A549 (cell line): ENCODE measurements at regions not wholly inside any gene's neighbourhood (a gene's known extent, or its start where the extent isn't known, plus 50 kb on each side); places are given as distances from the start of the nearest gene placed in this dataset.

ENCODE experiments used
- EP300 ChIP-seq, 2 experiments: fragments of >200 bp; sonication (Bioruptor Twin); formaldehyde crosslinking; IDR thresholded peaks; 2 replicates in 1 of 2; 3 replicates in 1 of 2; pipeline ENCODE4 v1.6.1; 2016 to 2017
- NFE2L2 ChIP-seq: fragments of 150-350 bp; conservative IDR thresholded peaks from 2 replicates; pipeline ENCODE4 v1.6.1; 2014; ENCODE audit warnings: low read length
- POLR2A ChIP-seq: IDR thresholded peaks from 2 replicates; pipeline ENCODE4 v1.6.1; 2012; ENCODE audit warnings: mild to moderate bottlenecking, low read length
- RFX5 ChIP-seq: fragments of 450-650 bp; IDR thresholded peaks from 2 replicates; pipeline ENCODE4 v1.7.1; 2014; ENCODE audit warnings: antibody characterized with exemption, mild to moderate bottlenecking, moderate library complexity
- RNF2 ChIP-seq: fragments of 200-600 bp; sonication (generic); IDR thresholded peaks from 2 replicates; pipeline ENCODE4 v1.6.1; 2016; ENCODE audit warnings: low read depth, mild to moderate bottlenecking, antibody characterized with exemption, moderate library complexity, borderline replicate concordance
- TF ChIP-seq, protein P1 (sequence below): fragments of >200 bp; sonication (Bioruptor Twin); formaldehyde crosslinking; IDR thresholded peaks from 3 replicates; pipeline ENCODE4 v1.5.1; 2016

DNA sequence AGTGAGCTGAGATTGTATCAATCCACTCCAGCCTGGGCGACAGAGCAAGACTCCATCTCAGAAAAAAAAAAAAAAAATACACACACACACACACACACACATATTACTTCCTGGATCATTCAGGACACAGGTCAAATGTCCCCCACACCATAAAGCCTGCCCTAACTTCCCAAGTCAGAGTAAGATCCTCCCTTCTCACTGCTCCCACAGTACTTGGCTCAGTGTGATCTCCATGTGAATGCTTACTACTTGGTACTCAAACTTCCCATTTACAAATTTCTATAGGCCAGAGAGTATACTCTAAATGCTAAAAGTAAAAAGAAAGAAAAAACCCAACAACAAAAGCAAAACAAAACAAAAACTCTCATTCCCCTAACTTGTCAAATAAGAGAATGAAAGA, 386.8 kb downstream of the SLITRK6 start:
- TF ChIP-seq, protein P1, sequence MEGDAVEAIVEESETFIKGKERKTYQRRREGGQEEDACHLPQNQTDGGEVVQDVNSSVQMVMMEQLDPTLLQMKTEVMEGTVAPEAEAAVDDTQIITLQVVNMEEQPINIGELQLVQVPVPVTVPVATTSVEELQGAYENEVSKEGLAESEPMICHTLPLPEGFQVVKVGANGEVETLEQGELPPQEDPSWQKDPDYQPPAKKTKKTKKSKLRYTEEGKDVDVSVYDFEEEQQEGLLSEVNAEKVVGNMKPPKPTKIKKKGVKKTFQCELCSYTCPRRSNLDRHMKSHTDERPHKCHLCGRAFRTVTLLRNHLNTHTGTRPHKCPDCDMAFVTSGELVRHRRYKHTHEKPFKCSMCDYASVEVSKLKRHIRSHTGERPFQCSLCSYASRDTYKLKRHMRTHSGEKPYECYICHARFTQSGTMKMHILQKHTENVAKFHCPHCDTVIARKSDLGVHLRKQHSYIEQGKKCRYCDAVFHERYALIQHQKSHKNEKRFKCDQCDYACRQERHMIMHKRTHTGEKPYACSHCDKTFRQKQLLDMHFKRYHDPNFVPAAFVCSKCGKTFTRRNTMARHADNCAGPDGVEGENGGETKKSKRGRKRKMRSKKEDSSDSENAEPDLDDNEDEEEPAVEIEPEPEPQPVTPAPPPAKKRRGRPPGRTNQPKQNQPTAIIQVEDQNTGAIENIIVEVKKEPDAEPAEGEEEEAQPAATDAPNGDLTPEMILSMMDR: no peak
- TF ChIP-seq POLR2A (no peak), RNF2 (no peak), RFX5 (no peak), EP300 (IDR thresholded peaks at IDR 0.05) (no peak), NFE2L2 (no peak)
